Neuron (in vitro differentiated cells): ENCODE measurements at regions not wholly inside any gene's neighbourhood (a gene's known extent, or its start where the extent isn't known, plus 50 kb on each side); places are given as distances from the start of the nearest gene placed in this dataset.
"Not testable (repeated sequence)": the region's sequence is repeated elsewhere in the genome, so short reads cannot be mapped to it uniquely, and the experiment has no call there.

Experiments used
- H2AFZ ChIP-seq: one replicate; pipeline ENCODE4 v1.6.1; 2013; ENCODE audit warnings: low read depth, mild to moderate bottlenecking, inconsistent platforms, low read length, moderate library complexity
- H3K27me3 ChIP-seq: one replicate; pipeline ENCODE4 v1.6.1; 2013; ENCODE audit warnings: low read length; ENCODE audit not compliant: insufficient read depth
- H3K36me3 ChIP-seq: one replicate; pipeline ENCODE4 v1.6.1; 2013; ENCODE audit warnings: low read length; ENCODE audit not compliant: insufficient read depth
- H3K4me1 ChIP-seq: one replicate; pipeline ENCODE4 v1.6.1; 2013; ENCODE audit warnings: low read length; ENCODE audit not compliant: insufficient read depth
- H3K4me3 ChIP-seq: 2 replicates; pipeline ENCODE4 v1.5.1; 2013; ENCODE audit warnings: mild to moderate bottlenecking, low read length, moderate library complexity
- H3K9me3 ChIP-seq: one replicate; pipeline ENCODE4 v1.6.1; 2013; ENCODE audit warnings: low read length

DNA sequence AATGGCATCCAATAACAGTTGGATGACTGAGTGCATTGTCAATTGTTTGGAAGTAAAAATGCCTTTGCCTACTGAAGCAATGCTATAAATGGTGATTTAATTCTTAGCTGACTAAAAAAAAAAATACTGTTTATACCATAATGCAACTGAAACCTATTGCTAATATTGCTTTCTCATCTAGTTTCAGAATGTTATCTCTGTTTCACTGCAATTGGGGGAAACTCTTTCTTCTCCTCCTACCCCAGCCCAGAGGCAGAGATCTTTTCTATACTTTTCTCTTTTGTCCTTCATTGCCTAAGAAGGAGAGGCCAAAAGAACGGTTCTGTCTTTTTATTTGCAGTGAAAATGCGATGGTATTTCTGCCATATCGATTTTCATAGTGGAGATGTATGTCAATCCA, 242.5 kb downstream of the ZNF92 start:
- H3K27me3 ChIP-seq, H3K4me3 ChIP-seq, H3K36me3 ChIP-seq, H3K4me1 ChIP-seq, H3K9me3 ChIP-seq, H2AFZ ChIP-seq: not testable (repeated sequence)

- H3K9me3 ChIP-seq, H3K4me3 ChIP-seq, H2AFZ ChIP-seq, H3K36me3 ChIP-seq, H3K4me1 ChIP-seq, H3K27me3 ChIP-seq: not testable (repeated sequence)
Measured at GRCh38 chr7:65620216-65620615, 246.6 kb downstream of the ZNF92 start.

DNA sequence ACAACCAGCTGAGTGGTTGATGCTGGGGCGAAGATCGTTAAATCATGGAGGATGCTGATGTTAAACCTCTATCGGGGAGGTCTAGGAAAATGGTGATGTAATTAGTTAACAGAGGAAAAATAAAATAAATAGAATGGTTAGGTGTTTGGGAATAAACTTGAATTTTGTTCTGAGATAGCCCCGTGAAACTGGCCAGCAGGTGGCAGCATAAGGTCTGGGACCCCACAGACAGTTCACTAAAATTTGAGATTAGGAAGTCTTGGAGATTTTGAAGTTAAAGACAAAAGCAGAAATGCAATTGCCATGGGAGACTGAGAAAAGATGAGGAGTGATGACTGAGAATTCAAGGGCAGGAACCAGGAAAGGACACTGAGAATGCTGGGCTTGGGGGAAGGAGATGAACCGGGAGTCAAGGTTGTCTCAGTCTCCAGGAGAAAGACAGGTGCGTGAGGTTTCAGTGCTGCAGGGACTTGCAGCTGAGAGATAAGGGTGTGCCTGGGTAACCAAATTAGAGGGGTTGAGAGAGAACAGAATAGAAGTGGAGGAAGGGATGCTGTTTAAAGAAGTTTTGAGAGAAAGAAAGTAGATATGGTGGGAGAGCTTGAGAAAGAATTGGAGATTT, 248.0 kb downstream of the ZNF92 start:
- H3K4me3 ChIP-seq, H3K36me3 ChIP-seq, H3K9me3 ChIP-seq, H3K27me3 ChIP-seq, H2AFZ ChIP-seq, H3K4me1 ChIP-seq: not testable (repeated sequence)

- H3K27me3 ChIP-seq, H3K9me3 ChIP-seq, H3K4me1 ChIP-seq, H2AFZ ChIP-seq, H3K4me3 ChIP-seq, H3K36me3 ChIP-seq: not testable (repeated sequence)
Measured at GRCh38 chr7:65631236-65631635, 241.6 kb upstream of the VKORC1L1 start.

DNA sequence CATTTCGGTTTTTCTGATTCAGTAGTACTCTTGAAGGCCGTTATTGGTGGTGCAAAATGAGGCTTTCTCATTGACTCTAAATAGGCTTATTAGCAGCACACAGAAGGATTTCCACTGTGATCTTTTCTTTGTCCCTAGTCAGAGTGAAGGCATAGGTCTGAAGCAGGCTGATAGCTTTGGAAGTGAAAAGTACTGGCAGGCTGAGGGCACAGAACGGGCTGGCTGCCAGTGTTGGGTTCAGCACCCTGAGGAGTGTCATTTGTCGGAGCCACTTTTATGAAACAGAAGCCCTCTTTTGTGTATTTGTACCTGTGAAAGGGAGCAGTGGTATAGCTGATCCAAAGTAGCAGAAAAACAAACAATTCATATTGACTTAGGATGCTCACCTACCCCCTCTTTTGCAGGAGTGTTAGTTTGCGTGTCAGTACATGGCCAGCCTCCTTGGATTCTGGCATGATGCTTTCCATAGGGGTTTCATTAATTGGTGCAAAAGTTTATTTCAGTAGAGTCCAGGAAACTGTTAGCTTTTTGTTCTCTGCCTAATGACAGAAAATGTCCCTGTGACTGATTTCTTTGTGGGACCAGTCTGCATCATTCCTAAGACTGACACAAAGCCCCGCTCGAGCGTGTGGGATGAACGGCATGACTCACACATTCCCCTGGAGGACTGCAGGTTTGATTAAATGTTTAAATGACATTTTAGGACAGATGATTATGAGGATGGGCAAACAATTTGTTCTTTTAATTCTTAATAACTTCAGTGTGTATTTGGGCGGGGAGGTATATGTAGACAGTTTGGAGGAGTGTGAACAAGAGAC, 239.1 kb upstream of the VKORC1L1 start:
- not testable (repeated sequence) for H2AFZ ChIP-seq, H3K36me3 ChIP-seq, H3K27me3 ChIP-seq, H3K4me3 ChIP-seq, H3K9me3 ChIP-seq, H3K4me1 ChIP-seq

DNA sequence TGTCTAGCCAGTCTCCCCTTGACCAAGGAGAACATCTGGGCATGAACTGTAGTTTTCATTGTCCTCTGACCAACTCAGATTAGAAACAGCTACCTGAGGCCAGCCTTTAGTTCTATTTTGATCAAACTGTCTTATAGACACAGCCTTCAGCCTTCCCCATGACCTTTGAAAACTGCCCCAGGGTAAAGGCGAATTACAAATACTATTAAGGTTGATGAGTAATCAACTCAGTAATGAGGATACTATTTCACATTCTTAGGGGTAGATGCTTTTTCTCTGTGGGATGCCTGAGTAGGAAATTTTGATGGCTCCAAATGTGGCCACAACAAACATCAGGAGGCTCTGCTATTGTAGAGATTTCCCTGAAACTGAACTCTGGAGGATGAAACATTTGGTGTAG, 234.0 kb upstream of the VKORC1L1 start:
- not testable (repeated sequence) for H3K27me3 ChIP-seq, H2AFZ ChIP-seq, H3K4me1 ChIP-seq, H3K36me3 ChIP-seq, H3K4me3 ChIP-seq, H3K9me3 ChIP-seq

DNA sequence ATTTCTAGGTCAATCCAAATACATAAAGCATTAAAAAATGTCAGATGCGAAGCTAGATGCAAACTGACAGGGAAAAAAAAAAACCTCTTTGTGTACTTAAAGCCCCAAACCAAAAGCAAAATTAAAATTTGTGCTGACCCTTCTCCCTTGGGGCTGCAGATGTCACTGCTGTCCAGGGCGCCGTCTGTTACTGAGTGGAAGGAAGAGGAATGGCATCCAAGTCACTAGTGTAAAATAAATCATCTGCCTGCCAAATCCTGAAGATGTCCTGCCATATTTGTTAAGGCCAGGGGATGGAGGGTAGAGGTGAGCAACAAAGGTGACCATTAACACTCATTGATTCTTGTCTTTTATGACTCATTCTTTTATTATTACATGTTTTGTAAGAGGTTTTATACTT, 233.2 kb upstream of the VKORC1L1 start:
- H3K4me1 ChIP-seq, H3K9me3 ChIP-seq: not testable (repeated sequence)

GRCh38 chr7:65643498-65643897, 229.4 kb upstream of the VKORC1L1 start:
- not testable (repeated sequence) for H3K36me3 ChIP-seq, H3K4me1 ChIP-seq, H2AFZ ChIP-seq, H3K9me3 ChIP-seq, H3K4me3 ChIP-seq, H3K27me3 ChIP-seq

More for the DNA sequence above, 233.2 kb upstream of the VKORC1L1 start:
- not testable (repeated sequence) for H3K4me3 ChIP-seq, H2AFZ ChIP-seq, H3K27me3 ChIP-seq, H3K36me3 ChIP-seq

DNA sequence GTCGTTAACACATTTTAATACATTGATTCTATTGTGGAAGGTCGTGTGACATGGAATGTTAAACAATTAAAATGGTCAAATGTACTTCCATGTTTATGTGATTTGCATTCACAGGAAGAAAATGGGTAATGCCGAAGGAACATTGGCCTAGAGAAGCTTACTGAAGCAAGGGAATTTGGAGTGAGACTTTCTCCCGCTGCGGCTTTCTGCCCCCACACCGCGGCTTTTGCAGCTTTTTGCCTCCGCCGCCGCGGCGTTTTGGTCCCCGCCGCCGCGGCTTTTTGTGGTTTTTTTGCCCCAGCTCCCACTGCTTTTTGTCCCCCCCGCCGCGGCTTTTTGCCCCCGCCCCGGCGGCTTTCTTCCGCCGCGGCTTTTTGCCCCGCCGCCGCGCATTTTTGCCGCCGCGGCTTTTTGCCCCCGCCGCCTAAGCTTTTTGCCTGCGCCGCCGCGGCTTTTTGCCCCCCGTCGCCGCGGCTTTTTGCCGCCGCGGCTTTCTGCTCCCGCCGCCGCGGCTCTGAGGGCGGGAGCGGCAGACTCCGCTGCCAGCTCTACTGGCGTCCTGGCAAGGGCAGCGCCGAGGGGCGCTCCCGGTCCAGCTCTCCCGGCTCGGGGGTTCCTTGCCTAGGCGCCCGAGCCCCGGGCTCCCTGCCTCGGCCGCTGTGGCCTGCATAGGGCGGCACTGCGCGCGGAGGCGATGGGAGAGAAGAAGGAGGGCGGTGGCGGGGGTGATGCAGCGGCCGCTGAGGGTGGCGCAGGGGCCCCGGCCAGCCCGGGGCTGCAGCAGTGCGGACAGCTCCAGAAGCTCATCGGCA, 225.5 kb upstream of the VKORC1L1 start:
- H3K4me3 ChIP-seq, H3K36me3 ChIP-seq, H3K27me3 ChIP-seq, H2AFZ ChIP-seq, H3K4me1 ChIP-seq, H3K9me3 ChIP-seq: not testable (repeated sequence)

DNA sequence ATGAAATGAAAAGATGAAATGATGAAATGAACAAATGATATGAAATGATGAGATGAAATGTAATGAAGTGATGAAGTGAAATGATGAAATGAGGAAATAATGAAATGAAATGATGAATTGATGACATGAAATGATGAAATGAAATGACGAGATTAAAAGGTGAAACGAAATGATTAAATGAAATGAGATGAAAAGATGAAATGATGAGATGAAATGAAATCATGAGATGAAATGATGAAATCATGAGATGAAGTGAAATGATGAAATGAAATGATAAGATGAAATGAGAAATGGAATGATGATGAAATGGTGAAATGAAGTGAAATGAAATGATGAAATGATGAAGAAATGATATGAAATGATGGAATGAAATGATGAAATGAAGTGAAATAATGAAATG, 221.7 kb upstream of the VKORC1L1 start:
- not testable (repeated sequence) for H3K27me3 ChIP-seq, H3K36me3 ChIP-seq, H2AFZ ChIP-seq, H3K9me3 ChIP-seq, H3K4me1 ChIP-seq, H3K4me3 ChIP-seq

- H3K9me3 ChIP-seq, H2AFZ ChIP-seq, H3K27me3 ChIP-seq, H3K4me1 ChIP-seq, H3K36me3 ChIP-seq, H3K4me3 ChIP-seq: not testable (repeated sequence)
Measured at GRCh38 chr7:65651826-65652592, 220.9 kb upstream of the VKORC1L1 start.

DNA sequence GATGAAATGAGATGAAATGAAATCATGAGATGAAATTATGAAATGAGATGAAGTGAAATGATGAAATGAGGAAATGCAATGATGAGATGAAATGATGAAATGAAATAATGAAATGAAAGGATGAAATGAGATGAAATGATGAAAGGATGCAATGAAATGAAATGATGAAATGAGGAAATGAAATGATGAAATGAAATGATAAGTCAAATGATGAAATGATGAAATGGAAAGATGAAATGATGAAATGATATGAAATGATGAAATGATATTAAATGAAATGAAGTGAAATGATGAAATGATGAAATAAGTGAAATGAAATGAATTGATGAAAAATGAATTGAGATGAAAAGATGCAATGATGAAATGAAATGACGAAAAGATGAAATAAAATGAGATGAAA, 220.2 kb upstream of the VKORC1L1 start:
- H3K4me1 ChIP-seq, H3K27me3 ChIP-seq, H3K9me3 ChIP-seq, H2AFZ ChIP-seq, H3K36me3 ChIP-seq, H3K4me3 ChIP-seq: not testable (repeated sequence)

GRCh38 chr7:65656494-65657188, 216.2 kb upstream of the VKORC1L1 start:
- not testable (repeated sequence) for H3K9me3 ChIP-seq, H3K4me3 ChIP-seq, H2AFZ ChIP-seq

More at GRCh38 chr7:65656494-65657188, 216.2 kb upstream of the VKORC1L1 start:
- H3K27me3 ChIP-seq, H3K36me3 ChIP-seq, H3K4me1 ChIP-seq: not testable (repeated sequence)
